GM13976 (cell line): ENCODE measurements at regions not wholly inside any gene's neighbourhood (a gene's known extent, or its start where the extent isn't known, plus 50 kb on each side); places are given as distances from the start of the nearest gene placed in this dataset.

Source experiments
- DNase-seq: peaks from one replicate; pipeline ENCODE4 v3.0.0; 2012; ENCODE audit warnings: low spot score
- CTCF ChIP-seq: IDR thresholded peaks from 2 replicates; pipeline ENCODE4 v1.5.1; 2012; ENCODE audit warnings: borderline replicate concordance, mild to moderate bottlenecking; ENCODE audit not compliant: insufficient read depth; ENCODE audit errors: extremely low read depth, missing control alignments, control extremely low read depth
- in situ Hi-C: fragments of 300-500 bp; cut with MboI; formaldehyde crosslinking; loops from one replicate; pipeline ENCODE4 v1.12.0; 2022; ENCODE audit warnings: low sequenced_read_pairs, mixed read lengths, inconsistent platforms; ENCODE audit not compliant: unreplicated experiment

GRCh38 chr21:36254106-36254941 is 65.7 kb upstream of the MORC3 start:
- in situ Hi-C loops, result no loop called here
- DNase-seq, result no peak
- TF ChIP-seq CTCF, result no peak

GRCh38 chr21:36255663-36256062 is 64.3 kb upstream of the MORC3 start:
- no peak for TF ChIP-seq CTCF
- in situ Hi-C loops, result no loop called here
- peak; percentile 72 for DNase-seq

- in situ Hi-C loops, result no loop called here
- no peak for DNase-seq
- TF ChIP-seq CTCF, result no peak
Measured at GRCh38 chr21:36257657-36258056, 62.3 kb upstream of the MORC3 start.

- in situ Hi-C loops, result no loop called here
- peak; percentile 81 for DNase-seq
- peak; percentile 35 for TF ChIP-seq CTCF
Measured at GRCh38 chr21:36260030-36260787, 59.8 kb upstream of the MORC3 start.

- TF ChIP-seq CTCF, result no peak
- in situ Hi-C loops, result no loop called here
- no peak for DNase-seq
Measured at GRCh38 chr21:36260802-36261201, 59.2 kb upstream of the MORC3 start.

- DNase-seq, result no peak
- no peak for TF ChIP-seq CTCF
- in situ Hi-C loops, result no loop called here
Measured at GRCh38 chr21:36261459-36261858, 58.5 kb upstream of the MORC3 start.
